Osteoblast (primary cell): ENCODE measurements at regions not wholly inside any gene's neighbourhood (a gene's known extent, or its start where the extent isn't known, plus 50 kb on each side); places are given as distances from the start of the nearest gene placed in this dataset.

Source experiments
- DNase-seq: peaks from one replicate; pipeline ENCODE4 v3.0.0; 2011; ENCODE audit warnings: low spot score, mixed read lengths; ENCODE audit not compliant: insufficient read length; ENCODE audit errors: missing footprints
- H2AFZ ChIP-seq: 2 replicates; pipeline ENCODE4 v1.6.0; 2011; ENCODE audit warnings: mild to moderate bottlenecking, low read length
- H3K27ac ChIP-seq: 2 replicates; pipeline ENCODE4 v1.5.1; 2011; ENCODE audit warnings: mild to moderate bottlenecking, low read depth, low read length, moderate library complexity
- H3K27me3 ChIP-seq: 2 replicates; pipeline ENCODE4 v1.6.0; 2012; ENCODE audit warnings: mild to moderate bottlenecking, control low read depth, inconsistent platforms, low read length, moderate library complexity; ENCODE audit not compliant: insufficient read depth
- H3K36me3 ChIP-seq: 2 replicates; pipeline ENCODE4 v1.5.1; 2011; ENCODE audit warnings: mild to moderate bottlenecking, low read length, control low read depth, moderate library complexity; ENCODE audit not compliant: insufficient read depth
- H3K4me1 ChIP-seq: 2 replicates; pipeline ENCODE4 v1.5.1; 2011; ENCODE audit warnings: mild to moderate bottlenecking, low read length, control low read depth, moderate library complexity; ENCODE audit not compliant: insufficient read depth
- H3K4me2 ChIP-seq: 2 replicates; pipeline ENCODE4 v1.6.0; 2011; ENCODE audit warnings: mild to moderate bottlenecking, low read length; ENCODE audit not compliant: insufficient read depth
- H3K4me3 ChIP-seq: fragments of 200-600 bp; sonication (generic); 3 replicates; pipeline ENCODE4 v1.5.1; 2012; ENCODE audit warnings: mild to moderate bottlenecking, low read length, inconsistent platforms; ENCODE audit not compliant: insufficient read depth
- H3K79me2 ChIP-seq: 2 replicates; pipeline ENCODE4 v1.6.0; 2012; ENCODE audit warnings: mild to moderate bottlenecking, low read length, control low read depth, inconsistent platforms; ENCODE audit not compliant: insufficient read depth
- H3K9me3 ChIP-seq: 2 replicates; pipeline ENCODE4 v1.5.1; 2011; ENCODE audit warnings: low read depth, low read length, control low read depth
- H4K20me1 ChIP-seq: 2 replicates; pipeline ENCODE4 v1.6.0; 2012; ENCODE audit warnings: mild to moderate bottlenecking, low read length, control low read depth; ENCODE audit not compliant: insufficient read depth
- CTCF ChIP-seq: IDR thresholded peaks from 2 replicates; pipeline ENCODE4 v1.5.1; 2011; ENCODE audit warnings: mild to moderate bottlenecking, low read depth, low read length, moderate library complexity; ENCODE audit errors: extremely low read depth

GRCh38 chr20:7657569-7657968 lies 282.7 kb downstream of the HAO1 start:
- H3K36me3 ChIP-seq, result no peaks in the 10 kb centered on the region
- H3K27me3 ChIP-seq, result no peaks in the 10 kb centered on the region
- no peaks in the 10 kb centered on the region for H3K9me3 ChIP-seq
- no peaks in the 10 kb centered on the region for H4K20me1 ChIP-seq
- no peaks in the 10 kb centered on the region for H3K4me1 ChIP-seq
- DNase-seq, result no peak
- no peak for TF ChIP-seq CTCF
- H2AFZ ChIP-seq, result no peak overlapping the region
- H3K4me2 ChIP-seq, result no peak overlapping the region
- H3K4me3 ChIP-seq, result no peak overlapping the region
- H3K79me2 ChIP-seq, result no peaks in the 10 kb centered on the region
- H3K27ac ChIP-seq, result no peak overlapping the region

GRCh38 chr20:7660165-7660564 lies 280.1 kb downstream of the HAO1 start:
- Histone ChIP-seq H3K9me3 (no peaks in the 10 kb centered on the region), H3K79me2 (no peaks in the 10 kb centered on the region), H4K20me1 (no peaks in the 10 kb centered on the region), H3K4me1 (no peaks in the 10 kb centered on the region), H2AFZ (no peak overlapping the region), H3K36me3 (no peaks in the 10 kb centered on the region), H3K27ac (no peak overlapping the region), H3K4me2 (no peak overlapping the region), H3K27me3 (no peaks in the 10 kb centered on the region), H3K4me3 (no peak overlapping the region)
- no peak for TF ChIP-seq CTCF
- DNase-seq, result no peak

- no peak for TF ChIP-seq CTCF
- Histone ChIP-seq H2AFZ (no peak overlapping the region), H3K79me2 (no peaks in the 10 kb centered on the region), H3K27me3 (no peaks in the 10 kb centered on the region), H3K4me1 (no peaks in the 10 kb centered on the region), H4K20me1 (no peaks in the 10 kb centered on the region), H3K27ac (no peak overlapping the region), H3K4me3 (no peak overlapping the region), H3K4me2 (no peak overlapping the region), H3K9me3 (no peaks in the 10 kb centered on the region), H3K36me3 (no peaks in the 10 kb centered on the region)
- DNase-seq, result no peak
Observed at GRCh38 chr20:7665376-7665775, 274.9 kb downstream of the HAO1 start.

GRCh38 chr20:7667194-7667593 lies 273.1 kb downstream of the HAO1 start:
- no peaks in the 10 kb centered on the region for H3K9me3 ChIP-seq
- DNase-seq, result no peak
- H4K20me1 ChIP-seq, result no peaks in the 10 kb centered on the region
- no peaks in the 10 kb centered on the region for H3K4me1 ChIP-seq
- no peak overlapping the region for H3K27ac ChIP-seq
- H3K79me2 ChIP-seq, result no peaks in the 10 kb centered on the region
- no peak overlapping the region for H3K4me2 ChIP-seq
- no peak overlapping the region for H2AFZ ChIP-seq
- no peak for TF ChIP-seq CTCF
- no peaks in the 10 kb centered on the region for H3K36me3 ChIP-seq
- no peak overlapping the region for H3K4me3 ChIP-seq
- no peaks in the 10 kb centered on the region for H3K27me3 ChIP-seq
